Kidney glomerular epithelial cell (primary cell): ENCODE measurements at regions not wholly inside any gene's neighbourhood (a gene's known extent, or its start where the extent isn't known, plus 50 kb on each side); places are given as distances from the start of the nearest gene placed in this dataset.

ENCODE experiments used
- DNase-seq: peaks from one replicate; lab custom pipeline; 2025; lab: John Stamatoyannopoulos, UW

GRCh38 chr11:134746609-134747008 is 334.6 kb upstream of the B3GAT1 start:
- DNase-seq: no peak

- DNase-seq: no peak
These were observed 333.4 kb upstream of the B3GAT1 start for GRCh38 chr11:134745456-134745855.

- DNase-seq: no peak
These were observed 331.8 kb upstream of the B3GAT1 start for GRCh38 chr11:134743820-134744195.

- peak; percentile 16 for DNase-seq
These were observed 331.1 kb upstream of the B3GAT1 start for GRCh38 chr11:134742956-134743819.

- DNase-seq: no peak
These were observed 330.2 kb upstream of the B3GAT1 start for GRCh38 chr11:134742224-134742612.

GRCh38 chr11:134741453-134742223 is 329.6 kb upstream of the B3GAT1 start:
- peak; percentile 3 for DNase-seq

GRCh38 chr11:134740590-134741261 is 328.7 kb upstream of the B3GAT1 start:
- DNase-seq: no peak

GRCh38 chr11:134739136-134739535 is 327.1 kb upstream of the B3GAT1 start:
- no peak for DNase-seq

GRCh38 chr11:134738581-134738980 is 326.5 kb upstream of the B3GAT1 start:
- DNase-seq: no peak

- no peak for DNase-seq
These were observed 325.8 kb upstream of the B3GAT1 start for GRCh38 chr11:134737563-134738510.

- peak; percentile 67 for DNase-seq
These were observed 324.4 kb upstream of the B3GAT1 start for GRCh38 chr11:134736251-134736947.

GRCh38 chr11:134734894-134735293 is 322.9 kb upstream of the B3GAT1 start:
- DNase-seq: no peak

GRCh38 chr11:134734141-134734845 is 322.3 kb upstream of the B3GAT1 start:
- DNase-seq: peak; percentile 75

- no peak for DNase-seq
These were observed 321.6 kb upstream of the B3GAT1 start for GRCh38 chr11:134733646-134734045.

GRCh38 chr11:134731213-134731961 is 319.3 kb upstream of the B3GAT1 start:
- no peak for DNase-seq

- no peak for DNase-seq
These were observed 318.6 kb upstream of the B3GAT1 start for GRCh38 chr11:134730561-134731212.

- DNase-seq: no peak
These were observed 318.1 kb upstream of the B3GAT1 start for GRCh38 chr11:134730101-134730500.

- DNase-seq: no peak
These were observed 316.1 kb upstream of the B3GAT1 start for GRCh38 chr11:134728186-134728585.

GRCh38 chr11:134727636-134728035 is 315.6 kb upstream of the B3GAT1 start:
- DNase-seq: no peak
